NCI-H1417 treated with DMSO at 0.1 percent for 48 hours (cell line): ENCODE measurements at regions not wholly inside any gene's neighbourhood (a gene's known extent, or its start where the extent isn't known, plus 50 kb on each side); places are given as distances from the start of the nearest gene placed in this dataset.

ENCODE experiments used
- DNase-seq: peaks from one replicate; lab custom pipeline; 2025; lab: John Stamatoyannopoulos, UW

DNA sequence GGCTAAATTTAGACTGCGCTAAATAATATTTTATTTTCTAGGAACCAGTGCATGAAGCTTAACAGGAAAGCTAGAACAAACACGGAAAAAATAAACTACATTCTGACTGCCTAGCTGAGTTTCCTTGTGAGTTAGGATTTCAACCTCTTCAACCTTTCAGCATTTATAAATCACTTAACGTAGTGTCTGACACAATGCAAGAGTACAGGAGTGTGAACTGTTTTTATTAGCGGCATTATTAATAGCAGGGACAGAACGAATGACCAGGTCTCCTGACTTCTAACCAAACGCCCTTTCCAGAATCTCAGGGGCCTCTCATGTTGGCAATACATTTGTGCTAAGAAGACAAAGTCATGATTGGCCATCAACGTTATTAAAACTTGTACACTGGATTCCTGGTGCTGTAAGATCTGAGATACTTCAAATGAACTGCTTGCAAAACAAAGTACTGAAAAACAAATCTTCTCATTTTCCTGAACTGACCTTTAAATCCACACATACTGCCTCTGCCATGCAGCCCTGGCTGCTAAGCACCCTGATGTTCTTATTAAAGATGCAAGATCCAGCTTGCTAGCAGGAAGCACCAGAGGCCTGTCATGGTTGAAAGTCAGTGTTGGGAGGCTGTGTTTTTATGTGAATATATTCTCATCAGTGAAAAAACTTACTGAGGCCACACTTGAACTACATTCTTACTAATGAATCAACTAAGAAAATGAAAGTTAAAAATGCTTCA lies 380.4 kb upstream of the CPEB2 start:
- no peak for DNase-seq

DNA sequence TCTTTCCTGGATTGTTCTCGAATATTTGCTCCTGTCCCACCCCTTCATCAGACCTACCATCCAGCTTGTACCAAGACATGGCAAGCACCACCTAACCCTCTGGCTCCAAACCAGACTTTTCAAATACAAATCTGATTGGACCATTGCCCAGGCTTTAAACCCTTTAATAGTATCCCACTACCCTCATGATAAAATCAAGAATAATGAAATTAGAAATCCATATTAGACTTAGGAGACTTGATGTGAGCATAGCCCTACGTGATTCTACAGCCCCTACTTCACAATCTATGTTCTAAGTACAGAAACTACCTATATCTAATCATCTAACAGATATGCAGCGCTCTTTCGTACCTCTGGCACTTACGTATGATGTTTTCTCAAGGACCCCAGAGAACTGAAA lies 375.2 kb upstream of the CPEB2 start:
- DNase-seq, result no peak

DNA sequence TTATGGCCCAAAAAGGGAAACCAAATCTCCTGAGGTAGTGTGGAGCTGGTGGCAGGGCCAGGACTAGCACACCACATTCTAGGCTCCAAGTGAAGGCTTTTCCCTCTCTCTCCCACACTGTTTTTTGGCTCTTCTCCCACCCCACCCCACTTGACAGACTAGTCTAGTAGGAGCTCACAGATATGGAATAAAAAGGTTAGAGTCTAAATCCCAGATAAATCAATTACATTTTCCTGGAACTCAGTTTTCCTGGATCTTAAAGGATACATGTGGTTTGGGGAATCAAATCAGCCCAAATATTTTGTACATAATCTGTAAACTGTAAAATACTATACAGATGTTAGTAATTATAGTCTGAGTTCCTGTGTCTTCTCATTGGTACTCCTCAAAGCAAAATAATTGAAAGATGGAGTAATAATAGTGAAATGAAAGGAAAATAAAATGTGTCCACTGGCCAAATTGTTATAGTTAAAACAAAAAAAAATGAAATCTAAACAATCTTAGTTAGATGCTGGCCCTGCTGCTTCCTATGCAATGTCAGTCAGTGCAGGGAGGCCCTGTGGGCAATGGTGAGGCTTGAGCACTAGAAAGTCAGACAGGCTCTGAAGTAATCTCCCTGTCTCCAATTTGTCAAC lies 370.4 kb upstream of the CPEB2 start:
- DNase-seq, result no peak

DNA sequence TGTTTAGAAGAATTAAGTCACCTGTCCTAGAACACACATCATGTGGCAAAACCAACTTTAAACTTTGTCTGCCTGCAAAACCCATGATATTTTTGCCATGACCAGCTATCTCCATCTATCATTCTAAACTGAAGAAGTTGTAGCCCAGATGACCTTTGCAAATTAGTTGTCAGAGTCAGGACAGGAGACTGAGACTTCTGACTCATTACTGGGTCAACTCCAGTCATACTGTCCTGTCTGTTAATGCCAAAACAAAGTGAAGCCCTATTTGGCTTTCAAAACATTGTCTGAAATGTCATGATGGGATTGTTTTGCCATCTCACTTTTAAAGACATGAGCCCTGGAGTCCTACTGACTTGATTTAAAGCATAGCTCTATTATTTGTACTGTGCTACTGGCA lies 365.7 kb upstream of the CPEB2 start:
- no peak for DNase-seq

DNA sequence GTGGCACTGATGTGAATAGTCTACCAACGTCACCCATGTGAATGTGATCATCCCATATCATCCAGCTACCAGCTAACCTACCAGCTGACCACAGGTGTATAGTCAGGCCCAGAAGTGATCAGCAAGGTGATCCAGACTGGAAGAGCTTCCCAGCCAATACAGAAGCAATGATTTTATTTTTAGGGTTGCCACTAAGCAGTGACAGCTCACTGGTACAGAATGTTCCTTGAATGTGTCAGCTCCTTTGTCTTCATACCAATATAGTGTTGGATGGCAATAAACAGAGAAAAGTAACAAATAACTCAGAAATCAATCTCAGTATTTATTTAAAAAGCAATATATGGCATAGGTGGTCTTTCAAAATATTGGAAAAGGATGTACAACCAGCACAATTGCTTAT lies 361.8 kb upstream of the CPEB2 start:
- DNase-seq, result no peak

DNA sequence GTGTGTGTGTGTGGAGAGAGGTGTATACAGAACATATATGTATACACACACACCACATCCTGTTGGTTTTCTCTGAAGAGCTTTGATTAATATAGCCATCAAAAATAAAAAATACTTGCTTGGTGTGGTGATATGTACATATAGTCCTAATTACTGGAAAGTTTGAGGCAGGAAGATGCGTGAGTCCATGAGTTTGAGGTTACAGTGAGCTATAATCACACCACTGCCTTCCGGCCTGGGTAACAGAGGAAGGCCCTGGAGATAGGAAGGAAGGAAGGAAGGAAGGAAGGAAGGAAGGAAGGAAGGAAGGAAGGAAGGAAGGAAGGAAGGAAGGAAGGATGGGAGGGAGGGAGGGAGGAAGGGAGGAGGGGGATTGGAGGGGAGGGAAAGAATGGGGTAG lies 360.4 kb upstream of the CPEB2 start:
- no peak for DNase-seq

DNA sequence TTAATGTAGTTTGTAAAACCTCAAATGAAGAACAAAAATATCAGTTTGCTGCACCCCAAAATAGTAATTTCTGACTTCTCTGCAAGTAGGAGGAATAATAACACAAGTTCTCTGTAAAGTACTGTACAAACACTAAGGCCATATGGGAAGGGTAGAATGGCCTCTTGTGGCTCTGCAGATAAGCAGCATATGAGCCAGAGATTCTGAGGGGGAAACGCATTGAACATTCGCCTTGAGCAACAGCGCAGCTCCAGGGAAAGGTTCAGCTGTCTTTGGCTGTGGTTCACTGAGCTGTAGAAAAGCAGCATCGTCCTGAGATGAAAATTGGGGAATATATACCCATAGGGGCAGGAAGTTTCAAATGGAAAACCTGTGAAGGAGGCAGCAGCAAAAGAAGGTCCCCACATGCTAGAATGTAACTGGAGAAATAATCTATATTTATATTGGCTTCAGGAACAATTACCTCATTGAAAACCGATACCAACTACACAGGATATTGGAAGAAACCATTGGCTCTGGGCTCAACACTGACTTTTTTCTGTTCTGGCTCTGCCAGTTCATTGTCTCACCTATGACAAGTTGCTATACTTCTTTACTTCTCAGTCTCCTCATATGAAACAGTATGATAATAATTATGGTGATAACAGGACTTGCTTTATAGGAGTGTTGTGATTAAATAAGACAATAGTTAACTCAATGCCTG lies 357.6 kb upstream of the CPEB2 start:
- DNase-seq, result no peak

DNA sequence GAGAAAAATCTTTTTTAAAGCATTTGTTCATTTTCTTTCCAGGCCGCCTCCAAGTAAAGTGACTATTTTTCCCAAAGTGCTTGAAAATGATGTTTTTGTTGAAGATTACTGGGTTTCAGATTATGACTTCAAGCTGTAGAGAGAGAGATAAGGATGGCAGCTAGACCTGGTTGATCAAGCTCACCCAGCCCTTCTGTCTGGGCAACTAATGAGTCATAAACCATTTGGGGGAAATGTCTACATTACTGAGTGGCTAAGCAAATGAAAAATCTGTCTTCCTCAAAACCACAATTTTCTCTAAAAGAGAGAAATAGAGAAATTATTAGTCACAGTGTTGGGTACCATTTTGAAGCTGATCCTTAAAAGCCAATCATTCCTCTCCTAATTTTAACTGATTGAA lies 355.4 kb upstream of the CPEB2 start:
- no peak for DNase-seq

DNA sequence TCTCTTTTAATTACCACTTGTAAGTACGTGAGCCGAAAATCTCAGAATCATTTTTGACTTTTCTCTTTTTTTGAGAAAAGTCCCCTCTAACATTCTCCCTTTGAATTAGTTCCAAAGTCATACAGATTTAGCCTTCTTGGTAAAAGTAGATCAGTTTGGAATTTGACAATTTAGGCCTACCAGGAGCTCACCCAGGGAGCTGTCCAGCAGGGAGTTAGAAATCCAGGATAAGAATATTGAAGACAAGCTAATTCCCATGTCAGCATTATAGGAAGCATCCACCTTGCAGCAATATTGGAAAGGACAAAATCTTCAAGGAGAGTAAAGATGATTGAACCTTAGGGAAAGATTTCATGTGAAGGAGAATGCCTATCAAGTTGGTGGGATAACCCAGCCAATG lies 352.2 kb upstream of the CPEB2 start:
- DNase-seq, result no peak

DNA sequence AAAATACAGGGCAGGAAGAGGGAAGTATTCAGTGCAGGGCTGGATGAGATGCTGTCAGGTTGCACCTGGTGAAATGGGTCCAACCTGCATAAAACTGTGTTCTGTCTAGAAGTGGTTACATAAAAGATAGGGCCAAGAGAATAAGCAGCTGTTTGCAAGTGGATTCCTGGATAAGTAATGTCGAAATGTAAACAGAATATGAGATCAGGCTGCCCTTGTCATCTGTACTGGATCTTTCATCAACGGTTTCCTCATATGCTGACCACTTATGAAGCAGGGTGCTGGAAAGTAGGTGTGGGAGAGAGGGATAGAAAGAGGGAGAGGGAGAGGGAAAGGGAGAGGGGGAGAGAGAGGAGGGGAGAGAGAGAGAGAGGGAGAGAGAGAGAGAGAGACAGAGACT lies 349.8 kb upstream of the CPEB2 start:
- DNase-seq, result no peak

DNA sequence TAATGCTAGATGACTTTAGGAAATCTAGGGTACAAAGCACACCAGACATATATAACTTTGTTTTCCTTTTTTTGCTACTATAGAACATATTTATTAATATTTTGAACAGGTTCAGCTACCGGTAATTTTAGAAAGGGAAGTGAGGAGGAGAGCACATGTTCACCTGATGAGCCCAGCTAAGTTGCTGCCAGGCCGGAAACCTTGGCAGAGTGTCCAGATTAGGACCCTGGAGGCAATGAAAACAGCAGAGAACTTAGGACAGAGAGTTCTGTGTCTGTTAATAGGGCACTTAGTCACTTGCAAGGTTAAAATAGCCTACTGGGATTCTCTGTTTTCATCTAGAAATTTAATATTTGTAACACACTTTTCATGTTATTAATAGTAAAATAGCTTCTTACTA lies 348.9 kb upstream of the CPEB2 start:
- DNase-seq, result no peak

DNA sequence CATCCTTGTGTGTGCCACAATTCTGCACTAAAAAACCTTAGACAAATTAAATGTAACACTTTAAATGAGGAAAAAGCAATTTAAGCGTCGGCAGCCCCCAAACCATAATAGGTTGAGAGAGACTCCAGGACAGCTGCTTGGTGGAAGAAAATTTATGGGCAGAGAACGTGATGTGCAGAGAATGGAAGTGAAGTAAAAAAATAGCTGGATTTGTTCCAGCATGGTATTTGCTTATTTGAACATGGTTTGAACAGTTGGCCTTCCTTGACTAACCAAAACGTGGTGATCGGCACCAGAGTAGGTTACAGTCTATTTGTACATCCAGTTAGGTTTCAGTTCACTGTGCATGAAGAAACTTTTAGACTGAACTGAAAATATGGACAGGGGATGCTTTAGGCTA lies 343.0 kb upstream of the CPEB2 start:
- DNase-seq, result peak; percentile 6

DNA sequence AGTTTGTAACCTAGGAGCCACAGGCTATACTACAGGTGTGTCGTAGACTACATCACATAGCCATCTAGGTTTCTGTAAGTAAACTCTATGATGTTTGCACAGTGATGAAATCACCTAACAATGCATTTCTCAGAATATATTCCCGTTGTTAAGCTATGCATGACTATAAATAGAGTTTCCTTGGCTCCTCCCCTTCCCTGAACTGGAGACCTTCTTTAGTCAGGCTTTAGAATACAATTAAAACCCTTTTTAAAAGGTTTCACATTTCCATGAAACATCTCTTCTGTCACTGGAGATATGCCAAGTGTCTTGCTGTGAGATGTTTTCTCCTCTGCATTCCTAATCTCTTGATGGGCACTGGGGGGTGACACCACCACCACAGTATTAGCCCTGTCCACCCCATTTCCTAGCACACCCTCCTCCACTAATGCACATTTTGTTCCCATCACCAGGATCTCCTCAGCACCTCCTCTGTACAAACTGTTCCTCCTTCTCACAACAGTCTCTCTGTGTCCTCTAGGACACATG lies 334.6 kb upstream of the CPEB2 start:
- no peak for DNase-seq

DNA sequence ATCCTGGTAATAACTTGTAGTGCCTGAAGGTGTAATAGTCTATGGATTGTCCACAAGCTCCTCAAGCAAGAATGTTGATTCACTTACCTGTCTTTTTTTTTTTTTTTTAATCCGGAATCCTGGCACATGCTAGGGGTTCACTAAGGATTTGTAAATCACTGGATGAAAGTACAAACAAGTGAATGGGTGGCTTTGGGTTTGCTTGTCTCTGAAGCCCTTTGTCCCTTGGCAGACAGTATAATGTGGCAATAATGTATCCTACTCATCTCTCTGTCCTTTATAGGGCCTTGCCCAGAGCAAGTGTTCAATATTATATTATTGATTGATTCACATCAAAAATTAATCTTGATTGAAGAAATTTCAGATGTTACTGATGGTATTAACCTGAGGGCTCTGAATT lies 334.0 kb upstream of the CPEB2 start:
- DNase-seq, result no peak

DNA sequence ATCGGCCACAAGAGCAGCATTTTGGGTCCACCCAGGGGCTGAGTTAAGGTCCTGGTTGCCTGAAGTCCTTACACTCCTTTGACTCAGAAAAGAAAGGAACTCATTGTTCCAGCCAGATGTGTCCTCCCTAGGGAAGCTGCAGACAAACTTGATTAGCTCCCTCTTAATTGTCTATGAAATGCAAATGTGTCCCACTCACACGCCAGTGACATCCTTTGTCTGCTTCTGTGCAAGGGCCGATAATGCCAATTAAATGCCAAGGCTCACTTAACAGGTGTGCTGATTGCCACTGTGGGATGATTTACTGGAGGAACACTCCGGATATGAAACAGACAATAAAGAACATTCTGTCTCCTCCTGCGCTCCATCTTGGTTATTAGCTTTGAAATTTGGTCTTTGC lies 332.9 kb upstream of the CPEB2 start:
- no peak for DNase-seq

DNA sequence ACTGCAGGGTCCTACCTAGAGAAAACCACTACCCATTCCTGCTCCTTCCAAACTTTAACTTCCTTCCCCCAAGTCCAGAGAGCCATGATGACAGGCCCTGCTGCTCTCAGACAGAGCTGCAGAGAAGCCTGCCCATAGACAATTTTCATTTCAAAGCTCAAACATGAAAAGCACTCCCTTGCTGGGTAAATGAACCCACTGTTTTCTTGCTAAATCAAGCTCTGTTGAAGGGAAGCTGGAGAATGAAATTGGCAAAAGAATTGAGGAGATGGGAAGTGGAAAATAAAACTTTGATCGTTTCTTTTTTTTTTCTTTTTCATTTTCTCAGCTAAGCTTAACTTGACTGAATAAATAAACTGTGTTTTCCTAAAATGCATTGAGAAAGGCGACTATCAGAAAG lies 331.1 kb upstream of the CPEB2 start:
- no peak for DNase-seq

DNA sequence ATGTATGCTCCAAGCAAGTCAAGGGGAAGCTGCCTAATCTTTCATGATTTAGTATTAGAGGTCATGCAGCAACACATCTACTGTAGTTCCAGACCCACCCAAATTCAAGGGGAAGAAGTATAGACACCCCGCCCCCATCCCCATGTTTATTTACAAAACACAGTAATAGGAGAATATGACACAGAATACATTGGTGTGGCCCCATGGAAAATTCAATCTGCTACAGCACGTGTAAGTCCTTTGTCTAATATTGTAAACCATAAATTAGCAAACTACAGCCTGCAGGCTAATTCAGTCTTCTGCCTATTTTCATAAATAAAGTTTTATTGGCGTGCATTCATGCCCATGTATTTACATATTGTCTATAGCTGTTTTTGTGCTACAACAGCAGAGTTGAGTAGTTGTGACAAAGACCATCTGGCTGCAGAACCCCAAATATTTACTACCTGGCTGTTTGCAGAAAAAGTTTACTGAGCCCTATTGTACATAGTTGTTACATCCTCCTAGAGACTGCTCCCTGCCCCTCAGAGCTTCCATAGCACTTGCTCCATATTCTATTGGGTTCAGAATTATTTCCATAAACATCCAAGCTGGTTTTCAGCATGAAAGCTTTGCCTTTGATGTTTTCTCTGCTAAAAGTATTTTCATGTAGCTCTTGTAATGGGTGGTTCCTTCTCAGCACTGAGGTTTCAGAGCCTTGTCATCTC lies 326.8 kb upstream of the CPEB2 start:
- no peak for DNase-seq

DNA sequence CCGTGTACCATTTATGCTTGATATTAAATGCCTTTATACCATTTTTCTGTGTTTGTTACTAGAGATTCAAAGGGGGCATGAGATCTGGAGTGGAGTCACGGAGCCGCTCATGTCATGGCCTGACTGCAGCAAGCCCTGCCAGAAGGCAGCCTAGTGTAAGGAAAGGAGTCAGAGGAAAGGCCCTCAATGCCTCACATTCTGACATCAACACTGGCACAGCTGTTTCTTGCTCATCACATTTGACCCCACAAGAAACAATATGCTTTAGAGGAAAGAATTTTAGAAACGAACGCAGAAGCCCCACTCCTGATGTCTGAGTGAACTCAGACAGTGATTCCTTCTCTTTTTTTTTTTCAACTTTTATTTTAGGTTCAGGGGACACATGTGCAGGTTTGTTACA lies 322.4 kb upstream of the CPEB2 start:
- no peak for DNase-seq

DNA sequence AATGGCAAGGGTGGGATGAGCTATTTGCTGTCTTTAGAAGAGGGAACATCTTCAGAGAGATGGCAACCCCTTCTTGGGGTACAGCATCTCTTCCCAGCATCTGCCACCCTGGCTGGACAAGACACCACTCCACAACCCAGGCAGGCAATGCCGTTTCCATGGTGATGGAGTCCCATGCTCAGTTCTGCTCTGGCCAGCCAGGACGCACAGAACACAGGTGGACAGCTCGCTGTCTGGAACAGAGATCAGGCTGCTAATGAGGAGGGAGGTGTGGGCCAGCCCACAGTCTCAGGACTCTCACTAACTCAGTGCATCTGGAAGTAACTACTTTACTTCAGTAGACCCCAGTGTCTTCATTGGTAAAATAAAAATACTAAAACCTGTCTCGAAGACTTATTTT lies 321.0 kb upstream of the CPEB2 start:
- DNase-seq, result no peak

DNA sequence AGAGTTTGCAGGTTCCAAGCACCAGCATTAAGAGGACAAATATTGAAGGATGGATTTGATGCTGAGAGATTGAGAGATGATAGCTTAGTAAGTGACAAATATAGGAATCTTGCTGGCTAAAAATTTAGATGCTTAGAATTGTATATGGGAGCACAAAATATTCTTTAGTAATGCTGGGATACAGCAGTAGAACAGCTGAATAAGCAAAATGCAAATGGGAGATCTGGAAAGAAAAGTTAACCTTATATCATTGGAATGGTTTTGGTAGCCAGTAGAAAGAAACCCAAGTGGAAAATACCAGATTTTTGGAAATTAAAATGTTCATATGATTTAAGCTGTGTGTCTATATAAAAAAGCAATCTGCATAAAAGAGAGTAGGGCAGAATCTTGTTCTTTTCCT lies 308.6 kb upstream of the CPEB2 start:
- DNase-seq, result no peak

DNA sequence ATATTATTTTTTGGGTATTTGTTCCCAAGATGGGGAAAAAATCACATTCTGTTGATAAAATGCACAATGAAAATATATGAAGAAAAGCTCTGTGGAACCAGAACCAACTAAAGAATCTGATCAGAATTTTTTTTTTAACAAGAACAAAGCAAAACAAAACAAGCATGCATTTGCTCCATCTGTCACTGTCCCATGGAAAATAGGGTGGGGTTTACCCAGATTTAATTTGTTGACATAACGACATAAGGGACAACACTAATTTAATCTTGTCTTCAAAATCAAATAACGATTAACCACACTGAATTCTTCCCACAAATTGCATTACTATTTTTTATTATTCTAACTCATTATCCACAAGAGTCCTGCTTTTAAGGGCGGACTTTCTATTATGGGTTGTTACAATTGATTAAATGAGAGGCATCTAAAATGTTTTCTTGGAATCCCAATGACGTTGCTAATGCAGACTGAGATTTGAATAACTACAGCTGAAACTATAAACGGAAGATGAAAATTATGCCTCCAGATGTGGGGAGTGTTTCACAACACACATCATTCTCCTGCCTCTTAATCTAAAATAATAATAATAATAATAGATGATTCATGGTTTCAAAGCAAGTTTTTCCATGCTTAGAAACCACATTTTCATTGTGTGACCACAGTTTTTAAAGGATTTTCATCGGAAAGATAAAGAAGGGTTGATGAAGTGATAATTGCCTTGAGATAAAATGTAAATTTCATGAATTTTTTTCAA lies 307.0 kb upstream of the CPEB2 start:
- DNase-seq, result no peak

DNA sequence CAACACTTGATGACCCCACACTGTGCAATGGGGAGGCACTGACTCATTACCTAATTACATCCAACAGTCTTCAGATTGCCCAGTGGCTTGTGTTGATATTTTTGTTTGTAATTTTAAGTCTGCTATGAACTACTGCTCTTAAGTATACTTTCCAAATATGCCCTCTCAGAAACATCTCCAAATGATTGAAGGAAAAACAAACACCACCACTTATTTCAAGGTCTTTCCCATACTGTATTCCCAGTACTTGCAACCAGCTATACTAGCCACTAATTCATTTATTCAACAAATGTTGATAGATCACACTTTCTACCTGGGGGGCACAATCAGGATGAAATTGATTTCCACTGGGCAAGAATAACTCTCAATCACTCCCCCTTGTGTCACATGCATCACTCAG lies 302.2 kb upstream of the CPEB2 start:
- no peak for DNase-seq
